OCI-LY3 (cell line): ENCODE measurements at regions not wholly inside any gene's neighbourhood (a gene's known extent, or its start where the extent isn't known, plus 50 kb on each side); places are given as distances from the start of the nearest gene placed in this dataset.
A peak's percentile ranks its signal among the peaks of the same experiment; 100 is the strongest.

Experiments
- H2AFZ ChIP-seq: fragments of 200-600, 300-600 bp; shearing (Covaris generic); 2 replicates; pipeline ENCODE4 v1.6.0; 2014; ENCODE audit warnings: antibody characterized with exemption, low read depth, low read length
- H3K27ac ChIP-seq: fragments of 200-600, 300-600 bp; sonication (generic); 2 replicates; pipeline ENCODE4 v1.5.1; 2014; ENCODE audit warnings: mild to moderate bottlenecking, low read length, moderate library complexity, mixed read lengths
- H3K27me3 ChIP-seq: fragments of 200-600, 300-600 bp; sonication (generic); 2 replicates; pipeline ENCODE4 v1.6.1; 2014; ENCODE audit warnings: low read depth, low read length, mixed read lengths
- H3K36me3 ChIP-seq: fragments of 200-600, 300-600 bp; sonication (generic); replicated peaks from 2 replicates; pipeline ENCODE3; 2014; ENCODE audit warnings: low read depth, low read length, mixed read lengths
- H3K4me1 ChIP-seq: fragments of 300-600, 200-600 bp; sonication (generic); 2 replicates; pipeline ENCODE4 v1.6.1; 2014; ENCODE audit warnings: low read length, mixed read lengths
- H3K4me2 ChIP-seq: fragments of 200-600, 300-600 bp; sonication (generic); 2 replicates; pipeline ENCODE4 v1.6.1; 2014; ENCODE audit warnings: low read length, mixed read lengths
- H3K4me3 ChIP-seq: fragments of 300-600, 200-600 bp; sonication (generic); 2 replicates; pipeline ENCODE4 v1.5.1; 2014; ENCODE audit warnings: antibody characterized with exemption, mild to moderate bottlenecking, low read length, moderate library complexity
- H3K79me2 ChIP-seq: fragments of 300-600, 200-600 bp; shearing (Covaris generic); 2 replicates; pipeline ENCODE4 v1.6.1; 2014; ENCODE audit warnings: mild to moderate bottlenecking, low read length, mixed read lengths
- H3K9ac ChIP-seq: fragments of 300-600, 200-600 bp; shearing (Covaris generic); 2 replicates; pipeline ENCODE4 v1.6.0; 2014; ENCODE audit warnings: mild to moderate bottlenecking, low read length, moderate library complexity
- H3K9me3 ChIP-seq: fragments of 200-600, 300-600 bp; shearing (Covaris generic); 2 replicates; pipeline ENCODE4 v1.6.1; 2014; ENCODE audit warnings: low read length, mixed read lengths; ENCODE audit not compliant: insufficient read depth
- H4K20me1 ChIP-seq: fragments of 200-600, 300-600 bp; sonication (generic); 2 replicates; pipeline ENCODE4 v1.6.1; 2016; ENCODE audit warnings: low read length, mixed read lengths; ENCODE audit not compliant: insufficient read depth
- EZH2phosphoT487 ChIP-seq: fragments of 200-600 bp; shearing (Covaris generic); IDR thresholded peaks from 2 replicates; pipeline ENCODE4 v1.6.1; 2018; ENCODE audit warnings: antibody characterized with exemption, mixed run types, low read depth
- TF ChIP-seq, protein P1 (sequence below): fragments of 200-600, 300-600 bp; sonication (generic); IDR thresholded peaks from 2 replicates; pipeline ENCODE4 v1.5.1; 2014; ENCODE audit warnings: antibody characterized with exemption, low read length, low read depth

DNA sequence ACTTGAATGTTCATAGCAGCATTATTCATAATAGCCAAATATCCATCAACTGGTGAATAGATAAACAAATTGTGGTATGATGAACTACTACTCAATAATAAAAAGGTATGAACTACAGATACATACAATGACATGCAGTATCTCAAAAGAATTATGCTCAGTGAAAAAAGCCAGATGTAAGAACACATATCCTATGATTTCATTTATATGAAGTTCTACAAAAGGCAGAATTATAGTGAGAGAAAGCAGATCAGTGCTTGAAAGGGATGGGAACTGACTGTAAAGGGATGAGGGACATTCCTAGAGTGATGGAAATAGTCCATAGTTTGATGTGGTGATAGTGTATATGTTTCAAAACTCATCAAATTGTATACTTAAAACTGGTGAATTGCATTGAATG, 339.0 kb downstream of the ENC1 start:
- peaks cover 12% of the 10 kb centered on the region for H3K4me1 ChIP-seq
- H3K27me3 ChIP-seq = no peaks in the 10 kb centered on the region
- no peak overlapping the region for H3K9ac ChIP-seq
- no peak overlapping the region for H3K27ac ChIP-seq
- no peaks in the 10 kb centered on the region for H3K36me3 ChIP-seq
- TF ChIP-seq, protein P1, sequence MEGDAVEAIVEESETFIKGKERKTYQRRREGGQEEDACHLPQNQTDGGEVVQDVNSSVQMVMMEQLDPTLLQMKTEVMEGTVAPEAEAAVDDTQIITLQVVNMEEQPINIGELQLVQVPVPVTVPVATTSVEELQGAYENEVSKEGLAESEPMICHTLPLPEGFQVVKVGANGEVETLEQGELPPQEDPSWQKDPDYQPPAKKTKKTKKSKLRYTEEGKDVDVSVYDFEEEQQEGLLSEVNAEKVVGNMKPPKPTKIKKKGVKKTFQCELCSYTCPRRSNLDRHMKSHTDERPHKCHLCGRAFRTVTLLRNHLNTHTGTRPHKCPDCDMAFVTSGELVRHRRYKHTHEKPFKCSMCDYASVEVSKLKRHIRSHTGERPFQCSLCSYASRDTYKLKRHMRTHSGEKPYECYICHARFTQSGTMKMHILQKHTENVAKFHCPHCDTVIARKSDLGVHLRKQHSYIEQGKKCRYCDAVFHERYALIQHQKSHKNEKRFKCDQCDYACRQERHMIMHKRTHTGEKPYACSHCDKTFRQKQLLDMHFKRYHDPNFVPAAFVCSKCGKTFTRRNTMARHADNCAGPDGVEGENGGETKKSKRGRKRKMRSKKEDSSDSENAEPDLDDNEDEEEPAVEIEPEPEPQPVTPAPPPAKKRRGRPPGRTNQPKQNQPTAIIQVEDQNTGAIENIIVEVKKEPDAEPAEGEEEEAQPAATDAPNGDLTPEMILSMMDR = no peak
- TF ChIP-seq EZH2phosphoT487 = no peak
- no peak overlapping the region for H3K4me2 ChIP-seq
- no peak overlapping the region for H3K4me3 ChIP-seq
- no peaks in the 10 kb centered on the region for H4K20me1 ChIP-seq
- H2AFZ ChIP-seq = no peak overlapping the region
- no peaks in the 10 kb centered on the region for H3K79me2 ChIP-seq
- H3K9me3 ChIP-seq = no peaks in the 10 kb centered on the region

DNA sequence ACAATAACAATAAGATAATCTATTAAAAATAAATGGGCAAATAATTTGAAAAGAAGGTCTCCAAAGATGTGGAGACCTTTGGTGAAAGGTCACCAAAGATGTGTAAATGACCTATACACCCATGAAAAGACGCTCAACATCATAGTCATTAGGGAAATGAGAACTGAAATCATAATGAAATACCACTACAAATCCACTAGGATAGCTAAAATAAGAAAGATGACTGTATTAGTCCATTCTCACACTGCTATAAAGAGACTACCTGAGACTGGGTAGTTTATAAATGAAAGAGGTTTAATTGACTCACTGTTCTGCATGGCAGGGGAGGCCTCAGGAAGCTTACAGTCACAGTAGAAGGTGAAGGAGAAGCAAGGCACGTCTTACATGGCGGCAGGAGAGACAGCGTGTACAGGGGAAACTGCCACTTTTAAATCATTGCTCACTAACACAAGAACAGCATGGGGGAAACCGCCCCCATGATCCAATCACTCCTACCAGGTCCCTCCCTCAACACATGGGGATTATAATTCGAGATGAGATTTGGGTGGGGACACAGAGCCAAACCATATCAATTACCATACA, 339.6 kb downstream of the ENC1 start:
- no peaks in the 10 kb centered on the region for H3K9me3 ChIP-seq
- H3K79me2 ChIP-seq = no peaks in the 10 kb centered on the region
- no peaks in the 10 kb centered on the region for H3K27me3 ChIP-seq
- H3K36me3 ChIP-seq = no peaks in the 10 kb centered on the region
- no peak overlapping the region for H3K27ac ChIP-seq
- no peak overlapping the region for H3K9ac ChIP-seq
- H2AFZ ChIP-seq = no peak overlapping the region
- TF ChIP-seq, protein P1 = no peak
- TF ChIP-seq EZH2phosphoT487 = no peak
- no peak overlapping the region for H3K4me2 ChIP-seq
- no peaks in the 10 kb centered on the region for H4K20me1 ChIP-seq
- H3K4me1 ChIP-seq = peaks cover 16% of the 10 kb centered on the region
- H3K4me3 ChIP-seq = no peak overlapping the region

DNA sequence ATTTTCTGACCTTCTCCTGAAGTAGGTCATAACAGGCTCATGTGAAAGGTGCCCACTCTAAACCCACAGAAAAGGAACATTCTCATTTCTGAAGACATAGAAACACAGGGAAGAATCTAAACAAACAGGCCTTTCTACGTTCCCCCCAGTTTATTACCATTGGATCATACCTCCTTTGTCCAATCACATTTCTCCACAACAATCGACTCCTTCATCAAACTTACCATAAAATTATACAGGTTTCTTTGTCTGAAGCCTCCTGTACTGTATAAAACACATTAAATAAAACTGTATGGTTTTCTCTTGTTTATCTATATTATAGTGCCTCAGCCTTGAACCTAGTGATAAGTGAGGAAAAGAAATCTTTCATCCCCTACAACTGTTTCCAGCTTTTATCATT, 340.7 kb downstream of the ENC1 start:
- Histone ChIP-seq H2AFZ (no peak overlapping the region), H3K9me3 (no peaks in the 10 kb centered on the region), H3K27ac (no peak overlapping the region), H3K36me3 (no peaks in the 10 kb centered on the region), H3K4me3 (no peak overlapping the region), H3K4me2 (no peak overlapping the region), H3K27me3 (no peaks in the 10 kb centered on the region), H3K4me1 (peaks cover 27% of the 10 kb centered on the region), H3K79me2 (no peaks in the 10 kb centered on the region), H3K9ac (no peak overlapping the region), H4K20me1 (no peaks in the 10 kb centered on the region)
- no peak for TF ChIP-seq EZH2phosphoT487
- TF ChIP-seq, protein P1 = no peak

DNA sequence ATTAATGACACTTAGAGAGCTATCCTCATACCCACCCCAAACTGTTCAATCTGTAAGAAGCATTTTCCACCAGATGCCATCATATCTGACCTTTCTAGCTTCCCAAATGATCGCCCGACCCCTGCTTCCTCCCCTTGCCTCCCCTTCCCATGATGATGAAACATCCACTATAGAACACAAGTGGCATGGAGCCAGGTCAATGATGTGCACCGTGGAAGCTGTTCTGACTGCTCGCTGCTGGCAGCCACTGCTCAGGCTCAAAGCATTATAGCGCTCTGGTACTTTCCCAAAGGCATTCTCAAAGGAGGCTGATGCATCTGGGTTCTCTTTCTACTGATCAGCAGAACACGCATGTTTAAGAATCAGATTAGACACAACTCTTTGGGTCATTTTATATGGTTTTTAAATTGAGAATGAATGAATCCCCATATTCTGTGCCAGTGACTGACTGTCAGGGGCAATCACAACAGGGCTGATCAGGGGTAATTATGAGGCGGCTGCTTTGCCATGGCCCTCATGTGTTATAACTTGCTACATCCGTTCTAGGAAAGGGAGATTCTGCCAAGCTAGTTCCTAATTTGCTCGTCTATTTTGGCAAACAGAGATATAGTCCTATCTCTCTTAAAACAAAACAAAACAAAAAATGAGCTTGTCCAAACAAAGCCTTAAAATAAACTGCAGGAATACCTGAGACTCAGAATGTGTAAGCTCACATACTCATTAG, 343.7 kb downstream of the ENC1 start:
- no peaks in the 10 kb centered on the region for H4K20me1 ChIP-seq
- H3K4me1 ChIP-seq = peaks cover 49% of the 10 kb centered on the region
- H3K9me3 ChIP-seq = no peaks in the 10 kb centered on the region
- H3K4me3 ChIP-seq = no peak overlapping the region
- TF ChIP-seq EZH2phosphoT487 = no peak
- TF ChIP-seq, protein P1 = no peak
- H3K4me2 ChIP-seq = peak overlapping the region; percentile 64
- H3K36me3 ChIP-seq = no peaks in the 10 kb centered on the region
- no peak overlapping the region for H2AFZ ChIP-seq
- H3K27ac ChIP-seq = no peak overlapping the region
- no peaks in the 10 kb centered on the region for H3K79me2 ChIP-seq
- H3K9ac ChIP-seq = no peak overlapping the region
- no peaks in the 10 kb centered on the region for H3K27me3 ChIP-seq
